GM13977 (cell line): ENCODE measurements at regions not wholly inside any gene's neighbourhood (a gene's known extent, or its start where the extent isn't known, plus 50 kb on each side); places are given as distances from the start of the nearest gene placed in this dataset.

ENCODE experiments used
- DNase-seq: peaks from one replicate; pipeline ENCODE4 v3.0.0; 2012; ENCODE audit warnings: low spot score
- CTCF ChIP-seq: IDR thresholded peaks from 2 replicates; pipeline ENCODE4 v1.5.1; 2012; ENCODE audit warnings: mild to moderate bottlenecking, control low read depth; ENCODE audit not compliant: insufficient read depth; ENCODE audit errors: extremely low read depth, missing control alignments
- in situ Hi-C: fragments of 300-500 bp; cut with MboI; formaldehyde crosslinking; loops from one replicate; pipeline ENCODE4 v1.12.0; 2022; ENCODE audit warnings: low sequenced_read_pairs, low pct_unique_long_range_greater_than_20kb, mixed read lengths, inconsistent platforms; ENCODE audit not compliant: unreplicated experiment

GRCh38 chr12:88251798-88252197 is 109.7 kb downstream of the TMTC3 start:
- no peak for DNase-seq
- no peak for TF ChIP-seq CTCF
- in situ Hi-C loops = no loop called here

GRCh38 chr12:88253371-88253978 is 111.4 kb downstream of the TMTC3 start:
- DNase-seq = no peak
- TF ChIP-seq CTCF = no peak
- in situ Hi-C loops = no loop called here

- DNase-seq = no peak
- in situ Hi-C loops = no loop called here
- TF ChIP-seq CTCF = no peak
These were observed 113.1 kb downstream of the TMTC3 start for GRCh38 chr12:88255224-88255623.

- TF ChIP-seq CTCF = no peak
- in situ Hi-C loops = no loop called here
- no peak for DNase-seq
These were observed 113.7 kb downstream of the TMTC3 start for GRCh38 chr12:88255847-88256246.

- TF ChIP-seq CTCF = no peak
- in situ Hi-C loops = no loop called here
- DNase-seq = no peak
These were observed 116.3 kb downstream of the TMTC3 start for GRCh38 chr12:88258396-88258795.

GRCh38 chr12:88266806-88267360 is 124.8 kb downstream of the TMTC3 start:
- in situ Hi-C loops = no loop called here
- DNase-seq = no peak
- no peak for TF ChIP-seq CTCF
